Mesodermal cell (in vitro differentiated cells): ENCODE measurements at regions not wholly inside any gene's neighbourhood (a gene's known extent, or its start where the extent isn't known, plus 50 kb on each side); places are given as distances from the start of the nearest gene placed in this dataset.
"Not testable (repeated sequence)": the region's sequence is repeated elsewhere in the genome, so short reads cannot be mapped to it uniquely, and the experiment has no call there.

Source experiments
- H3K27ac ChIP-seq: 2 replicates; pipeline ENCODE4 v1.7.0; 2013; ENCODE audit warnings: mild to moderate bottlenecking, low read depth, low read length, moderate library complexity; ENCODE audit not compliant: severe bottlenecking
- H3K36me3 ChIP-seq: 2 replicates; pipeline ENCODE4 v1.7.1; 2013; ENCODE audit warnings: mild to moderate bottlenecking, low read length, moderate library complexity; ENCODE audit not compliant: control insufficient read depth, insufficient read depth
- H3K4me1 ChIP-seq: one replicate; pipeline ENCODE4 v1.7.1; 2013; ENCODE audit warnings: mild to moderate bottlenecking, low read length; ENCODE audit not compliant: insufficient read depth, control insufficient read depth, poor library complexity, severe bottlenecking
- H3K4me3 ChIP-seq: 2 replicates; pipeline ENCODE4 v1.7.0; 2013; ENCODE audit warnings: low read length, control low read depth, mild to moderate bottlenecking; ENCODE audit not compliant: insufficient read depth, poor library complexity, severe bottlenecking; ENCODE audit errors: extremely low read depth
- H3K9me3 ChIP-seq: 2 replicates; pipeline ENCODE4 v1.7.1; 2013; ENCODE audit warnings: mild to moderate bottlenecking, low read length, moderate library complexity; ENCODE audit not compliant: control insufficient read depth
- WGBS, 2 experiments: methylation state at CpG; one replicate each; pipeline ENCODE4 v1.1.5; 2013; ENCODE audit warnings: missing lambda C conversion rate in 2 of 2; ENCODE audit not compliant: insufficient coverage in 2 of 2; 5-methylcytosine and 5-hydroxymethylcytosine counted together

DNA sequence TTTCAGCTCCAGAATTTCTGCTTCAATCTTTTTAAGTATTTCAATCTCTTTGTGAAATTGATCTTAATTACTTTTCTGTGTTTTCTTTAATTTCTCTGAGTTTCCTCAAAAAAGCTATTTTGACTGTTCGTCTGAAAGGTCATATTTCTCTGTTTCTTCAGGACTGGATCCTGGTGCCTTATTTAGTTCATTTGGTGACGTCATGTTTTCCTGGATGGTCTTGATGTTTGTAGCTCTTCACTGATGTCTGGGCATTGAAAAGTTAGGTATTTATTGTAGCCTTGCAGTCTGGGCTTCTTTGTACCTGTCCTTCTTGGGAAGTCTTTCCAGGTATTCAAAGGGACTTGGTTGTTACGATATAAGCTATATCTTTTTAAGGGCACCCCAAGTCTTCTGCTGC, 998.7 kb downstream of the NCAM2 start:
- 79 to 90% methylated on average over 2 of the region's 3 CpGs for WGBS, 2 experiments
- H3K27ac ChIP-seq = no peak overlapping the region
- H3K4me3 ChIP-seq = no peak overlapping the region
- no peaks in the 10 kb centered on the region for H3K36me3 ChIP-seq
- H3K4me1 ChIP-seq = no peaks in the 10 kb centered on the region
- no peaks in the 10 kb centered on the region for H3K9me3 ChIP-seq

- Histone ChIP-seq H3K9me3 (no peaks in the 10 kb centered on the region), H3K27ac (no peak overlapping the region), H3K4me3 (no peak overlapping the region), H3K36me3 (no peaks in the 10 kb centered on the region), H3K4me1 (no peaks in the 10 kb centered on the region)
Observed at GRCh38 chr21:21997390-21998333, 999.5 kb downstream of the NCAM2 start.

DNA sequence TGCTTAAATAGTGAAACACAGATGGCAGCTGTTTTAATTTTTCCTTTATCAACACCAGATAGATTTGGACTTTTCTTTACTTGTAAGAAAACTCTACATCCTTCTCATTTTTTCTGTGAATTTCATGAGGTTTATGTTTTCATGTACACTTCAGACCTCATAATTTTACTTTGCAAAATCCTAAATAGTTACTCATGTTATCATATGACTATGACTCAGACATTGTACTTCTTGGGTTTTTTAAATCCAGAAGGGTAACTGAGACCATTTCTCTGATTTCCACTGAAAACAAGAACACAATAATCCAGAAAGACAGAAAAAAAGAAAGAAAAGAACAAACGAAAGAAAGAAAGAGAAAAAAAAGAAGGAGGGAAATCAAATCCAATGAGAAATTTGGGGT, 1021.6 kb downstream of the NCAM2 start:
- Histone ChIP-seq H3K36me3 (no peaks in the 10 kb centered on the region), H3K27ac (no peak overlapping the region), H3K9me3 (no peaks in the 10 kb centered on the region), H3K4me3 (no peak overlapping the region), H3K4me1 (no peaks in the 10 kb centered on the region)
- 50% methylated on average over 1 of the region's 1 CpG; no CpG with 5 or more reads in 1 of the 2 experiments for WGBS, 2 experiments

GRCh38 chr21:22020221-22020620, 1022.0 kb downstream of the NCAM2 start:
- Histone ChIP-seq H3K27ac (no peak overlapping the region), H3K9me3 (no peaks in the 10 kb centered on the region), H3K4me1 (no peaks in the 10 kb centered on the region), H3K4me3 (no peak overlapping the region), H3K36me3 (no peaks in the 10 kb centered on the region)
- WGBS, 2 experiments = 83 to 100% methylated on average over 1 to 2 of the region's 3 CpGs

- H3K27ac ChIP-seq, H3K36me3 ChIP-seq: not testable (repeated sequence)
Observed at GRCh38 chr21:22023896-22024295, 1025.7 kb downstream of the NCAM2 start.

DNA sequence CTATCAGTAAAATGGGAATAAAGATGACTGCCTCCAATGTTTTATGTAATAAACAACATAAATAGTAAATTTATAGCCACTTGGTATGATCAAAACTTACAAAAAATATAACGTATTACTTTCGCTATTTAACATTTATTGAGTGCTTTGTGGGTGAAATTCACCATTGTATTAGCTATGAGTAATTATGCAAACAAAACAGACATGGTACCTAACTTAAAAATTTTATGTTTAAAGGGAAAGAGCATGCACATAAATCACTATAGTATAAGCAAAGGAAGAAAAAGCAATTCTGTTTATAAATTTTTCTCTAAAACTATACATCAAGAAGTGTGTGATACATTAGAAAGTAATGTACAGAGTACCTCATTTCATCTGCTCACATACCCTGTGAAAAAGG, 1046.2 kb downstream of the NCAM2 start:
- Histone ChIP-seq H3K4me3 (no peak overlapping the region), H3K27ac (no peak overlapping the region), H3K36me3 (no peaks in the 10 kb centered on the region), H3K4me1 (no peaks in the 10 kb centered on the region), H3K9me3 (no peaks in the 10 kb centered on the region)
- no CpG with 5 or more reads among the region's 2 CpGs for WGBS, 2 experiments

More at GRCh38 chr21:22023896-22024295, 1025.7 kb downstream of the NCAM2 start:
- not testable (repeated sequence) for H3K4me1 ChIP-seq, H3K9me3 ChIP-seq, H3K4me3 ChIP-seq
- 100% methylated on average over 1 of the region's 2 CpGs; no CpG with 5 or more reads in 1 of the 2 experiments for WGBS, 2 experiments

GRCh38 chr21:22046576-22046975, 1048.4 kb downstream of the NCAM2 start:
- Histone ChIP-seq H3K9me3 (no peaks in the 10 kb centered on the region), H3K27ac (no peak overlapping the region), H3K36me3 (no peaks in the 10 kb centered on the region), H3K4me3 (no peak overlapping the region), H3K4me1 (no peaks in the 10 kb centered on the region)

DNA sequence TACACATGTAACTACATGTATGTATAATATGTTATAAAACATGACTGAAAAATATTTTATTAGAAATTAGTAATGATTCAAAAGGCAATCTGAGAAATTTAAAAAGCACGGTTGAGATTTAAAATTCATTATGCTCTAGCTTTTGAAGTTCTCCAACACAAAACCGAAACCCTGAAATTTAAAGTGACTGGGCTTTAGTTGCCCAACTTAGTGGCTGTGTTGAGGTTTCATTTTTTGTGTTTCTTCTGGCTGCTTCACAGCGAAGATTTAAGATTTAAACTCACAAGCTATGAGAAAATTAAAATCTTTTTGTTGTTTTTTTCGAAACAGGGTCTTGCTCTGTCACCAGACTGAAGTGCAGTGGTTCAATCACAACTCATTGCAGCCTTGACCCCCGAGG, 1058.7 kb downstream of the NCAM2 start:
- no peaks in the 10 kb centered on the region for H3K36me3 ChIP-seq
- H3K9me3 ChIP-seq = no peaks in the 10 kb centered on the region
- WGBS, 2 experiments = 69% methylated on average over 2 of the region's 5 CpGs; no CpG with 5 or more reads in 1 of the 2 experiments
- no peak overlapping the region for H3K4me3 ChIP-seq
- H3K4me1 ChIP-seq = no peaks in the 10 kb centered on the region
- no peak overlapping the region for H3K27ac ChIP-seq

- no peaks in the 10 kb centered on the region for H3K9me3 ChIP-seq
- H3K27ac ChIP-seq = no peak overlapping the region
- no peaks in the 10 kb centered on the region for H3K4me1 ChIP-seq
- H3K4me3 ChIP-seq = no peak overlapping the region
- H3K36me3 ChIP-seq = no peaks in the 10 kb centered on the region
Observed at GRCh38 chr21:22062472-22063139, 1064.4 kb downstream of the NCAM2 start.

DNA sequence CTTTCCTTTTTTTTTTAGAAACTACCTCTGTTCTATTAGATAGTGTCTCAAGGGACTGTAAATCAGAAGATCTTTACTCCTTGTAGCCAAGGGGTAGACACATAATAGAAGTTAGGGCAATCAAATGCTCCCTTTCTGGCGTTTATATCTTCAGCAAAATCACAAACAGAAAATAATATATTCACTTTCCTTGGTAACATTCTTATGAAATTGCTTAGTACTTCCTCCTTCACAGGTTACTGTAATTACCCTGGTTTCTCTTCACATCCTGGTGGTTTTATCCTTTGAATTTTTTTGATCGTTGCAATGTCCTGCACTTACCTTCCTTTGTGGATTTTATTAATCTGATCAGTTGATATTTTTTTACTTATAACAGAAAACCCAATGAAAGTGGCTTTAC, 1064.9 kb downstream of the NCAM2 start:
- no peaks in the 10 kb centered on the region for H3K36me3 ChIP-seq
- WGBS, 2 experiments = 100% methylated on average over 1 of the region's 2 CpGs; no CpG with 5 or more reads in 1 of the 2 experiments
- no peaks in the 10 kb centered on the region for H3K9me3 ChIP-seq
- H3K27ac ChIP-seq = no peak overlapping the region
- H3K4me1 ChIP-seq = no peaks in the 10 kb centered on the region
- H3K4me3 ChIP-seq = no peak overlapping the region

- WGBS, 2 experiments = 80% methylated on average over 1 of the region's 4 CpGs; no CpG with 5 or more reads in 1 of the 2 experiments
- no peak overlapping the region for H3K27ac ChIP-seq
Observed at GRCh38 chr21:22076471-22076870, 1078.3 kb downstream of the NCAM2 start.

More at GRCh38 chr21:22076471-22076870, 1078.3 kb downstream of the NCAM2 start:
- Histone ChIP-seq H3K36me3 (no peaks in the 10 kb centered on the region), H3K4me3 (no peak overlapping the region), H3K9me3 (peaks cover 3% of the 10 kb centered on the region), H3K4me1 (no peaks in the 10 kb centered on the region)
